DND-41 (cell line): ENCODE measurements at regions not wholly inside any gene's neighbourhood (a gene's known extent, or its start where the extent isn't known, plus 50 kb on each side); places are given as distances from the start of the nearest gene placed in this dataset.

ENCODE experiments used
- CTCF ChIP-seq: IDR thresholded peaks from 2 replicates; pipeline ENCODE4 v1.5.1; 2012; ENCODE audit warnings: borderline replicate concordance, low read length, moderate library complexity, mild to moderate bottlenecking; ENCODE audit not compliant: poor library complexity, severe bottlenecking; ENCODE audit errors: extremely low read depth
- EZH2 ChIP-seq: IDR thresholded peaks from 3 replicates; pipeline ENCODE4 v1.6.1; 2012; ENCODE audit warnings: borderline replicate concordance, low read depth, mild to moderate bottlenecking, moderate library complexity, low read length, inconsistent platforms; ENCODE audit not compliant: severe bottlenecking

- no peak for TF ChIP-seq CTCF
- TF ChIP-seq EZH2, result no peak
These were observed 361.0 kb upstream of the RUNX1 start for GRCh38 chr21:35410123-35410522.
